Brain microvascular endothelial cell (primary cell): ENCODE measurements at regions not wholly inside any gene's neighbourhood (a gene's known extent, or its start where the extent isn't known, plus 50 kb on each side); places are given as distances from the start of the nearest gene placed in this dataset.

Experiments used
- DNase-seq: peaks from one replicate; pipeline ENCODE4 v3.0.0-alpha.2; 2020
- H3K27ac ChIP-seq: fragments of 250-450 bp; sonication (Bioruptor Pico); 2 replicates; pipeline ENCODE4 v1.5.1; 2020; ENCODE audit warnings: mild to moderate bottlenecking, moderate library complexity
- H3K27me3 ChIP-seq: fragments of 250-450 bp; sonication (Bioruptor Pico); replicated peaks from 2 replicates; pipeline ENCODE4 v1.5.1; 2020; ENCODE audit warnings: mild to moderate bottlenecking
- H3K36me3 ChIP-seq: fragments of 250-450 bp; sonication (Bioruptor Pico); replicated peaks from 2 replicates; pipeline ENCODE4 v1.5.1; 2020; ENCODE audit warnings: mild to moderate bottlenecking
- H3K4me3 ChIP-seq: 2 replicates; pipeline ENCODE4 v1.5.1; 2011; ENCODE audit warnings: low read depth, mild to moderate bottlenecking, control low read depth, low read length, moderate library complexity
- in situ Hi-C: cut with HindIII; loops from 2 replicates; pipeline ENCODE4 v1.10.0; 2017; ENCODE audit warnings: low sequenced_read_pairs, low pct_ligation_motif_present
- TF ChIP-seq, protein P1 (sequence below): IDR thresholded peaks from 2 replicates; pipeline ENCODE4 v1.5.1; 2011; ENCODE audit warnings: low read depth, mild to moderate bottlenecking, moderate library complexity, low read length, control low read depth, inconsistent platforms; ENCODE audit errors: missing control alignments

DNA sequence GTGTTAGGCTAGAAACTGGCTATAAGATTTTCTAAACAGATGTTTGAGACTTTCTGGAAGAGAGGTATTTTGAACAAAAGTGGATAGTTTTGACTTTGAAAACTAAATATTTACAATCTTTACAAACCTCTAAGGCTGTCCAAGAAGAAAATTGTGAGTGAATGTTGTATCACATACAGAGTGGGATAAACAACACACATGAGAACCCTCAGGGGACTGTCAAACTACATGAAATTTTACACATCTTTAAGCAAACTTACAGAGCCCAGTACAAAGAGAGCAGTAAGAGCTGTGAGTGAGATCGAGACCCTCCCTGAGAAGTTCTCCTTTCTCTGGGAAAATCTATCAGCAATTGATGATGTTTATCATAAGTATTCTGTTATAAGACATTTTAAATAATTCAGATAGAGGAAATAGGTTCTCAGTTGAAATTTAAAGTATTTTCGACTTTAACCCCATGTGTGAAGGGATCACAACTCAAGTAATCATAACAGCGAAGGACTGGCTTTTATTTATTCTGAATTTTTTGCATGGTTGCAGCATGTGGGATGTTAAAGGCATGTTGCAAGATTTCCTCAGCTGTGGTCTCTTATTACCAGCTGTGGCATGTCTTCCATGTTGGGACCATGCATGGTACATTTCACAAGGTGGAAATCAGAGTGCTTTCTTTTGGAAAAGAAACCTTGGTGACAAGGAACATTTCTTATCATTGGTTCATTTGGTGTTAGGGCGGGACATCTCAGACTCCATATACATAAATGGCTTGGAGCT is 264.0 kb upstream of the PRICKLE1 start:
- Histone ChIP-seq H3K36me3 (no peaks in the 10 kb centered on the region), H3K27me3 (no peaks in the 10 kb centered on the region), H3K27ac (no peak overlapping the region), H3K4me3 (no peak overlapping the region)
- TF ChIP-seq, protein P1, sequence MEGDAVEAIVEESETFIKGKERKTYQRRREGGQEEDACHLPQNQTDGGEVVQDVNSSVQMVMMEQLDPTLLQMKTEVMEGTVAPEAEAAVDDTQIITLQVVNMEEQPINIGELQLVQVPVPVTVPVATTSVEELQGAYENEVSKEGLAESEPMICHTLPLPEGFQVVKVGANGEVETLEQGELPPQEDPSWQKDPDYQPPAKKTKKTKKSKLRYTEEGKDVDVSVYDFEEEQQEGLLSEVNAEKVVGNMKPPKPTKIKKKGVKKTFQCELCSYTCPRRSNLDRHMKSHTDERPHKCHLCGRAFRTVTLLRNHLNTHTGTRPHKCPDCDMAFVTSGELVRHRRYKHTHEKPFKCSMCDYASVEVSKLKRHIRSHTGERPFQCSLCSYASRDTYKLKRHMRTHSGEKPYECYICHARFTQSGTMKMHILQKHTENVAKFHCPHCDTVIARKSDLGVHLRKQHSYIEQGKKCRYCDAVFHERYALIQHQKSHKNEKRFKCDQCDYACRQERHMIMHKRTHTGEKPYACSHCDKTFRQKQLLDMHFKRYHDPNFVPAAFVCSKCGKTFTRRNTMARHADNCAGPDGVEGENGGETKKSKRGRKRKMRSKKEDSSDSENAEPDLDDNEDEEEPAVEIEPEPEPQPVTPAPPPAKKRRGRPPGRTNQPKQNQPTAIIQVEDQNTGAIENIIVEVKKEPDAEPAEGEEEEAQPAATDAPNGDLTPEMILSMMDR, result no peak
- in situ Hi-C loops, result no loop called here
- DNase-seq, result no peak

DNA sequence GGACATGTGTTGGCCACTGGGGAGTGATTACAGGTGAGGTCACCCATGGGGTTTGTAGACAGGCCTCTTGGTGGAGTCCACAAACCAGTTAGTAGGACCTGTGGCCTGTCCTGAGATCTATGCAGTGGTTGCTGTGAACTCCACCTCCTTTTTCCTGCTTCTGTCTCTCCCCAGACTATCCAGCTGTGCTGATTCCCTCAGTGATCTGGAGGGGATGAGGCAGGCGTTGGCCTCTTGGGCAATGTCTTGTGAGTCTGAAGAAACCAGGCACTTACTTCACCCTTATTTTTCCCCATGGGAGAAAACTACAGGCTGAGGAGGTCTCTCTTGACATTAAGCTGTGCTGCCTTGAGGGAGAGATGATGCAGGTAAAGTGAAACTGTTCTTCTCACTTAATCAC is 257.2 kb upstream of the PRICKLE1 start:
- no peaks in the 10 kb centered on the region for H3K27me3 ChIP-seq
- H3K36me3 ChIP-seq, result no peaks in the 10 kb centered on the region
- H3K4me3 ChIP-seq, result no peak overlapping the region
- DNase-seq, result no peak
- TF ChIP-seq, protein P1, result no peak
- no peak overlapping the region for H3K27ac ChIP-seq
- in situ Hi-C loops, result no loop called here

DNA sequence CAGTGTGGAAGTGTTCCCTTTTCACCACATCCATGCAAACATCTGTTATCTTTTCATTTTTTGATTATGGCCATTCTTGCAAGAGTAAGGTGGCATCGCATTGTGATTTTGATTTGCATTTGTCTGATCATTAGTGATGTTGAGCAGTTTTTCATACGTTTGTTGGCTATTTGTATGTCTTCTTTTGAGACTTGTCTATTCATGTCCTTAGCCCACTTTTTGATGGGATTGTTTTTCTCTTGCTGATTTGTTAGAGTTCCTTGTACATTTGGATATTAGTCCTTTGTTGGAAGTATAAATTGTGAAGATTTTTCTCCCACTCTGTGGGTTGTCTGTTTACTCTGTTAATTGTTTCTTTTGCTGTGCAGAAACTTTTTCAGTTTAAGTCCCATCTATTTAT is 244.5 kb upstream of the PRICKLE1 start:
- Histone ChIP-seq H3K4me3 (no peak overlapping the region), H3K27ac (no peak overlapping the region), H3K36me3 (no peaks in the 10 kb centered on the region), H3K27me3 (no peaks in the 10 kb centered on the region)
- no peak for DNase-seq
- TF ChIP-seq, protein P1, result no peak
- in situ Hi-C loops, result no loop called here

DNA sequence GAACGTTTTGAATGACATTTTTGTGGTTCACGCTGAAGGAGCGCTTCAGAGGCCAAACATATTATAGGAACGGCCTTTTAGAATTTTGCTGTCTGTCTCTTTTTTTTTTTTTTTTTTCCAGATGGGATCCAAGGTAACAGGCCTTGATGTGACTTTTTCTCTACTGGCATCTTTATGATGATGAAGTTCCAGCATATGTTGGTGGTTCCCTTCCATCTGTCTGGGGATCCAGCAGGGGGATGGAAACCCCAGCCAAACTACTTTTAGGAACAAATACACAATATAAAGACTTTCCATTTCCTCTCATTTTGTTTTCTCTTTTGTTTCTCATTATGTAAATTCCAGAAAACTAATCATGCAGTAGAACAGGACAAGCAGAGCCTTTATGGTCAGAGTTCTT is 239.3 kb upstream of the PRICKLE1 start:
- no peak for DNase-seq
- Histone ChIP-seq H3K27me3 (no peaks in the 10 kb centered on the region), H3K36me3 (no peaks in the 10 kb centered on the region), H3K4me3 (no peak overlapping the region), H3K27ac (no peak overlapping the region)
- TF ChIP-seq, protein P1, result no peak
- in situ Hi-C loops, result no loop called here

DNA sequence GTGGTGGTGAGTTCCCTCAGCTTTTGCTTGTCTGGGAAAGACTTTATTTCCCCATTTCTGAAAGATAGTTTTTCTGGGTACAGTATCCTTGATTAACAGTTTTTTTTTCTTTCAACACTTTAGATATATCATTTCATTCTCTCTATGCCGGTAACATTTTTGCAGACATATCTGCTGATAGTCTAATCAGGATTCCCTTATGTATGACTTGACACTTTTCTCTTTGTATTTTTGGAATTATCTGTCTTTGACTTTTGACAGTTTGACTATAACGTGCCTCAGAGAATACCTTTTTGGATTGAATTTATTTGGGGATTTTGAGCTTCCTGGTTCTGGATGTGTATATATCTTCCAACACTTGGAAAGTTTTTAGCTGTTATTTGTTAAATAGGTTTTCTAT is 234.8 kb upstream of the PRICKLE1 start:
- Histone ChIP-seq H3K27ac (no peak overlapping the region), H3K36me3 (no peaks in the 10 kb centered on the region), H3K27me3 (no peaks in the 10 kb centered on the region), H3K4me3 (no peak overlapping the region)
- no peak for DNase-seq
- TF ChIP-seq, protein P1, result no peak
- in situ Hi-C loops, result no loop called here

DNA sequence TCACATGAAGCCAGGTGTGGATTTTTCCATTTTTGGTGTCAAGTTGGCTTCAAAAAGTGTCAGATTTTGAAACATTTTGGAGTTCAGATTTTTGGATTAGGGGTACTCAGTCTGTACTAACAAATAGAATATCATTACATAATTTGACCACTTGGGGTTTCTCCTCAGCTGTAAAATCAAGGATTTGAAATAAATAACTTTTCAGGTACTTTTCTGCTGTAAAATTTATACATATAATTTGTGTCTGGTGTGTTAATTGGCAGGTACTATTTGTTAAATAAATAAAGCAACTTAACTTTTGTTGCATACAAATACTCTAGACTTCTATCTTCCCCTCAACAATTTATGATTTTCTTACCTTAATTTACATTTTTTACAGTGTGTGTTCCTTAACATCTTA is 234.1 kb upstream of the PRICKLE1 start:
- in situ Hi-C loops, result no loop called here
- Histone ChIP-seq H3K27me3 (no peaks in the 10 kb centered on the region), H3K4me3 (no peak overlapping the region), H3K36me3 (no peaks in the 10 kb centered on the region), H3K27ac (no peak overlapping the region)
- TF ChIP-seq, protein P1, result no peak
- DNase-seq, result no peak
